PC-3 (cell line): ENCODE measurements at regions not wholly inside any gene's neighbourhood (a gene's known extent, or its start where the extent isn't known, plus 50 kb on each side); places are given as distances from the start of the nearest gene placed in this dataset.

Source experiments
- EZH2phosphoT487 ChIP-seq: fragments of 300-600 bp; sonication (generic); IDR thresholded peaks from 2 replicates; pipeline ENCODE4 v1.6.1; 2018; ENCODE audit warnings: mild to moderate bottlenecking, antibody characterized with exemption, low read length, borderline replicate concordance
- TF ChIP-seq, protein P1 (sequence below): fragments of 300-600 bp; sonication (generic); conservative IDR thresholded peaks from 2 replicates; pipeline ENCODE4 v1.5.1; 2017; ENCODE audit warnings: antibody characterized with exemption, low read depth, mild to moderate bottlenecking, low read length

DNA sequence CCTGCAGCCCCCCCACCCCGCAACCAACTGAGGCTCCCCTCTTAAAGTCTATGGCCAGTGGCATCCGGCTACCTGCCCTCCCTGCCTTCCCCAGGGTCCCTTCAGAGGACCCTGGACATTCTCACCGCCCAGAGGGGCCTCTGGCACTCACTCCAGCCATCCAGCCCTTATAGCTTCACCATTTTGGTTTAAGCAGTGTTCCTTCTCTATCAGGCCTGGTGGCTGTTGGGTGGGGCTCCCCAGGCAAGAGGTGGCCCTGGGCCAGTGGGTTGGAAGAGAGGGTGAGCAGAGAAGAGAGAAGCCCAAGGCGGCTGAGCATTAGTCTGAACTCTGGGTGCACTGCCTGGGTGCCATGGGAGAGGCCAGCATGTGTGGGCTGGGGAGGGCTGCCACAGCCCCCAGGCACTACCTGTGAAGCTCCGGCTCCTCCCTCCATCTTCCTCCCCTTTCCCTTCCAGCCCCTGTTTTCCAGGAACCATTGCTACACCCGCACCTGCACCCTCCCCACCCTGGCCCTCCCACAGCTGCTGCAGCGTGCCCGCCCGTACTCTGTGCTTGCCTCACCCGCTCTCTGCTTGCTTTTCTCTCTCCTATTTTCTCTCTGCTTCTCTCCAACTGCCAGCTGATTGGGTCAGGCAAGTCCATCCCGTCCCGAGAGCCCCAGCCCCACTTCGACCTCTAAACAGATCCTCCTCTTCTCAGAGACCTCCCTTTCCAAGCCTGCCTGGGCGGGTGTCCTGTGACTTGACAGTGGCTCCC is 168.2 kb downstream of the TBC1D2B start:
- TF ChIP-seq, protein P1, sequence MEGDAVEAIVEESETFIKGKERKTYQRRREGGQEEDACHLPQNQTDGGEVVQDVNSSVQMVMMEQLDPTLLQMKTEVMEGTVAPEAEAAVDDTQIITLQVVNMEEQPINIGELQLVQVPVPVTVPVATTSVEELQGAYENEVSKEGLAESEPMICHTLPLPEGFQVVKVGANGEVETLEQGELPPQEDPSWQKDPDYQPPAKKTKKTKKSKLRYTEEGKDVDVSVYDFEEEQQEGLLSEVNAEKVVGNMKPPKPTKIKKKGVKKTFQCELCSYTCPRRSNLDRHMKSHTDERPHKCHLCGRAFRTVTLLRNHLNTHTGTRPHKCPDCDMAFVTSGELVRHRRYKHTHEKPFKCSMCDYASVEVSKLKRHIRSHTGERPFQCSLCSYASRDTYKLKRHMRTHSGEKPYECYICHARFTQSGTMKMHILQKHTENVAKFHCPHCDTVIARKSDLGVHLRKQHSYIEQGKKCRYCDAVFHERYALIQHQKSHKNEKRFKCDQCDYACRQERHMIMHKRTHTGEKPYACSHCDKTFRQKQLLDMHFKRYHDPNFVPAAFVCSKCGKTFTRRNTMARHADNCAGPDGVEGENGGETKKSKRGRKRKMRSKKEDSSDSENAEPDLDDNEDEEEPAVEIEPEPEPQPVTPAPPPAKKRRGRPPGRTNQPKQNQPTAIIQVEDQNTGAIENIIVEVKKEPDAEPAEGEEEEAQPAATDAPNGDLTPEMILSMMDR, result no peak
- TF ChIP-seq EZH2phosphoT487, result no peak
